CD14-positive monocyte (primary cell): ENCODE measurements at regions not wholly inside any gene's neighbourhood (a gene's known extent, or its start where the extent isn't known, plus 50 kb on each side); places are given as distances from the start of the nearest gene placed in this dataset.
A peak's percentile ranks its signal among the peaks of the same experiment; 100 is the strongest.

Source experiments
- DNase-seq, 3 donors: peaks; one replicate each; pipeline ENCODE4 v3.0.0-alpha.2; 2011 to 2022
- H2AFZ ChIP-seq: 2 replicates; pipeline ENCODE4 v1.6.0; 2012; ENCODE audit warnings: mild to moderate bottlenecking, low read depth, low read length, inconsistent platforms; ENCODE audit not compliant: insufficient read depth, poor library complexity, severe bottlenecking
- H3K27ac ChIP-seq, 2 donors: 1 replicate in 1 of 2; 2 replicates in 1 of 2; pipeline ENCODE4 v1.5.1; 2012 to 2013; ENCODE audit warnings: low read length in 2 of 2, control low read depth in 1 of 2, inconsistent platforms in 1 of 2, low read depth in 1 of 2, mild to moderate bottlenecking in 1 of 2
- H3K27me3 ChIP-seq, 2 donors: one replicate each; pipeline versions ENCODE4 v1.6.0 to v1.6.1; 2011 to 2013; ENCODE audit warnings: low read length in 2 of 2; ENCODE audit not compliant: control insufficient read depth in 2 of 2, insufficient read depth in 2 of 2
- H3K36me3 ChIP-seq, 2 donors: replicated peaks in 1 of 2; 1 replicate in 1 of 2; 2 replicates in 1 of 2; pipeline versions ENCODE4 v1.5.1 to v1.6.1; 2012 to 2013; ENCODE audit warnings: low read length in 2 of 2, control low read depth in 1 of 2, inconsistent platforms in 1 of 2, mild to moderate bottlenecking in 1 of 2; ENCODE audit not compliant: insufficient read depth in 2 of 2, control insufficient read depth in 1 of 2
- H3K4me1 ChIP-seq, 2 donors: 1 replicate in 1 of 2; 2 replicates in 1 of 2; pipeline versions ENCODE4 v1.5.1 to v1.6.1; 2012 to 2013; ENCODE audit warnings: low read length in 2 of 2, control low read depth in 1 of 2, inconsistent platforms in 1 of 2, mild to moderate bottlenecking in 1 of 2, moderate library complexity in 1 of 2; ENCODE audit not compliant: insufficient read depth in 2 of 2, control insufficient read depth in 1 of 2
- H3K4me2 ChIP-seq: replicated peaks from 2 replicates; pipeline ENCODE3; 2012; ENCODE audit warnings: low read length, moderate library complexity, mild to moderate bottlenecking; ENCODE audit not compliant: poor library complexity, severe bottlenecking; ENCODE audit errors: extremely low read depth
- H3K4me3 ChIP-seq, 3 experiments: fragments of 200-600 bp in 1 of 3; sonication (generic) in 1 of 3; replicated peaks in 1 of 3; 1 replicate in 2 of 3; 2 replicates in 1 of 3; pipeline ENCODE4 v1.5.1; 2011 to 2013; ENCODE audit warnings: low read length in 3 of 3, mild to moderate bottlenecking in 3 of 3, control low read depth in 2 of 3, low read depth in 2 of 3, inconsistent platforms in 1 of 3, moderate library complexity in 1 of 3
- H3K79me2 ChIP-seq: 2 replicates; pipeline ENCODE4 v1.6.0; 2012; ENCODE audit warnings: mild to moderate bottlenecking, control low read depth, inconsistent platforms, low read length, moderate library complexity; ENCODE audit not compliant: insufficient read depth
- H3K9ac ChIP-seq: 2 replicates; pipeline ENCODE4 v1.6.0; 2017; ENCODE audit warnings: low read length, mild to moderate bottlenecking; ENCODE audit not compliant: insufficient read depth, poor library complexity, severe bottlenecking
- H3K9me3 ChIP-seq, 2 donors: replicated peaks in 1 of 2; 1 replicate in 1 of 2; 2 replicates in 1 of 2; pipeline versions ENCODE4 v1.5.1 to v1.6.1; 2012 to 2013; ENCODE audit warnings: low read length in 2 of 2, control low read depth in 1 of 2; ENCODE audit not compliant: control insufficient read depth in 1 of 2, insufficient read depth in 1 of 2
- H4K20me1 ChIP-seq: 2 replicates; pipeline ENCODE4 v1.6.0; 2012; ENCODE audit warnings: mild to moderate bottlenecking, low read length, control low read depth, moderate library complexity; ENCODE audit not compliant: insufficient read depth
- H3K27ac Mint-ChIP-seq, 7 donors: one replicate each; pipeline ENCODE4 v1.8.0; 2020; ENCODE audit warnings: mild to moderate bottlenecking in 7 of 7, mixed read lengths in 7 of 7, moderate library complexity in 6 of 7, inconsistent platforms in 2 of 7
- H3K27me3 Mint-ChIP-seq, 3 donors: one replicate each; pipeline ENCODE4 v1.8.0; 2021 to 2022; ENCODE audit warnings: low read depth in 3 of 3, mild to moderate bottlenecking in 3 of 3, mixed read lengths in 3 of 3, moderate library complexity in 3 of 3, inconsistent platforms in 1 of 3
- H3K36me3 Mint-ChIP-seq, 2 donors: one replicate each; pipeline ENCODE4 v1.8.0; 2020; ENCODE audit warnings: mixed read lengths in 2 of 2, inconsistent platforms in 1 of 2, mild to moderate bottlenecking in 1 of 2
- H3K4me1 Mint-ChIP-seq: one replicate; pipeline ENCODE4 v1.8.0; 2020; ENCODE audit warnings: mild to moderate bottlenecking, mixed read lengths
- H3K4me3 Mint-ChIP-seq, 2 donors: one replicate each; pipeline ENCODE4 v1.8.0; 2020; ENCODE audit warnings: mild to moderate bottlenecking in 2 of 2, mixed read lengths in 2 of 2, moderate library complexity in 1 of 2
- H3K9me3 Mint-ChIP-seq, 7 donors: one replicate each; pipeline ENCODE4 v1.8.0; 2020 to 2022; ENCODE audit warnings: mixed read lengths in 7 of 7, mild to moderate bottlenecking in 6 of 7, moderate library complexity in 6 of 7, inconsistent platforms in 2 of 7
- WGBS: methylation state at CpG from one replicate; pipeline ENCODE4 v1.1.5; 2013; ENCODE audit warnings: missing lambda C conversion rate; ENCODE audit not compliant: insufficient coverage; 5-methylcytosine and 5-hydroxymethylcytosine counted together
- intact Hi-C, 2 donors: fragments of 100-400 bp; cut with micrococcal nuclease; formaldehyde crosslinking; loops; one replicate each; pipeline versions ENCODE4 v1.15.0 to v1.15.1; 2023
- TF ChIP-seq, protein P1 (sequence below): fragments of 200-600 bp; IDR thresholded peaks from one replicate; pipeline ENCODE4 v1.8.0; 2022; ENCODE audit warnings: antibody characterized with exemption, mild to moderate bottlenecking

DNA sequence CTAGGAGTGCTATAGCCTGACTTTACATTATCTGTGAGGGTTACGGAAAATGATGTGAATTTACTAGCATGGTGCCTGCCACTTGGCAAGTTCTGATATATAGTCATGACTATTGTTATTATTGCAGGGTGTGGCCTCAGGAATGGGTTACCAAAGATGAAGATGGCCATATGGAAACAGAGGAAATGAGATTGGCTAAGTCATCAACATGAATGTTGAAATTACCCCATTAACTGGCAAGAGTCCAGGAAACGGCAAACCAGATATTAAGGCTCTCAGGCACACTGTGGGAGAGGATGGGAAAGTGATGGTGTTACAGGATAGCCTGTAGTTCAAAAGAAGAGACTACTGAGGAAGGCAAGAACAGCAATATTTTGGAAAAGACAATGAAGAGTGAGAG is 183.3 kb downstream of the KCNRG start:
- Histone ChIP-seq H3K4me1 (peaks cover 35 to 42% of the 10 kb centered on the region in 2 donors), H3K79me2 (no peaks in the 10 kb centered on the region), H3K36me3 (no peaks in the 10 kb centered on the region), H3K9me3 (no peaks in the 10 kb centered on the region), H3K4me2 (peak overlapping the region; percentile 12), H3K4me3 (no peak overlapping the region), H4K20me1 (no peaks in the 10 kb centered on the region), H3K27me3 (no peaks in the 10 kb centered on the region), H3K27ac (peak overlapping the region; percentile 22 to 73), H3K9ac (no peak overlapping the region), H2AFZ (no peak overlapping the region)
- Mint-ChIP-seq H3K4me3 (no peak overlapping the region), H3K36me3 (peaks cover 4 to 12% of the 10 kb centered on the region in 2 donors), H3K9me3 (peaks cover 0 to 8% (median 0%) of the 10 kb centered on the region in 7 donors), H3K27ac (peak overlapping the region; percentile 67 to 84 (median 81)), H3K4me1 (peaks cover 51% of the 10 kb centered on the region), H3K27me3 (peaks cover 0 to 3% (median 0%) of the 10 kb centered on the region in 3 donors)
- WGBS, result 0% methylated on average over 1 of the region's 2 CpGs
- intact Hi-C loops, result no loop called here
- DNase-seq, result peak; percentile 71 to 83 (median 80)
- TF ChIP-seq, protein P1, sequence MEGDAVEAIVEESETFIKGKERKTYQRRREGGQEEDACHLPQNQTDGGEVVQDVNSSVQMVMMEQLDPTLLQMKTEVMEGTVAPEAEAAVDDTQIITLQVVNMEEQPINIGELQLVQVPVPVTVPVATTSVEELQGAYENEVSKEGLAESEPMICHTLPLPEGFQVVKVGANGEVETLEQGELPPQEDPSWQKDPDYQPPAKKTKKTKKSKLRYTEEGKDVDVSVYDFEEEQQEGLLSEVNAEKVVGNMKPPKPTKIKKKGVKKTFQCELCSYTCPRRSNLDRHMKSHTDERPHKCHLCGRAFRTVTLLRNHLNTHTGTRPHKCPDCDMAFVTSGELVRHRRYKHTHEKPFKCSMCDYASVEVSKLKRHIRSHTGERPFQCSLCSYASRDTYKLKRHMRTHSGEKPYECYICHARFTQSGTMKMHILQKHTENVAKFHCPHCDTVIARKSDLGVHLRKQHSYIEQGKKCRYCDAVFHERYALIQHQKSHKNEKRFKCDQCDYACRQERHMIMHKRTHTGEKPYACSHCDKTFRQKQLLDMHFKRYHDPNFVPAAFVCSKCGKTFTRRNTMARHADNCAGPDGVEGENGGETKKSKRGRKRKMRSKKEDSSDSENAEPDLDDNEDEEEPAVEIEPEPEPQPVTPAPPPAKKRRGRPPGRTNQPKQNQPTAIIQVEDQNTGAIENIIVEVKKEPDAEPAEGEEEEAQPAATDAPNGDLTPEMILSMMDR, result no peak

DNA sequence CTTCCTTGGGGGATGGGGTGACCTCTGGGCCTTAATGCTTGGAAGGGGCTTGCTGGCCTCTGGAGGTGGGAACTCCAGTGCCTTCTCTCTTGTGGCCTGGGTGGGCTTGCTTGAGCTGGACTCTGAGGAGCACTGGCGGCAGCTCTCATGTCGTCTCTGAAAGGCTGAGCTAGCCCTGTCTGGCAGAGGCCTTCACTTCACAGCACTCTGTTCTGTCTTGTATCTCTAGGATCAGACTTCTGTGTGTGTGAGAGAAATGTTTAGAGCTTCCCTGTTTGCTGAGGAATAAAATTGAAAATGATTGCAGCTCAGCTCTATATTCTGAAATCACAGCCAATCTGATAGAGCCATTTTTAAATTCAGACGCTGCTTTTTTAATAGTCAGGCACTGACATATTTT is 185.3 kb downstream of the KCNRG start:
- Histone ChIP-seq H3K36me3 (no peaks in the 10 kb centered on the region), H3K4me1 (peaks cover 37 to 42% of the 10 kb centered on the region in 2 donors), H4K20me1 (no peaks in the 10 kb centered on the region), H3K27me3 (no peaks in the 10 kb centered on the region), H3K4me3 (no peak overlapping the region), H3K4me2 (no peak overlapping the region), H2AFZ (peak overlapping the region; percentile 16), H3K27ac (no peak overlapping the region), H3K9ac (no peak overlapping the region), H3K79me2 (no peaks in the 10 kb centered on the region), H3K9me3 (no peaks in the 10 kb centered on the region)
- peaks cover 4 to 12% of the 10 kb centered on the region in 2 donors for H3K36me3 Mint-ChIP-seq
- intact Hi-C loops, result loop anchor here in 1 of 2 donors (10.0 kb wide), 1 partner anchor 206 kb away; the partner anchor contains the start of gene TRIM13
- TF ChIP-seq, protein P1, result no peak
- peaks cover 0 to 8% (median 0%) of the 10 kb centered on the region in 7 donors for H3K9me3 Mint-ChIP-seq
- no peak for DNase-seq
- H3K27me3 Mint-ChIP-seq, result peaks cover 0 to 3% (median 0%) of the 10 kb centered on the region in 3 donors
- no peak overlapping the region for H3K4me3 Mint-ChIP-seq
- WGBS, result no CpG with 5 or more reads among the region's 3 CpGs
- peaks cover 56% of the 10 kb centered on the region for H3K4me1 Mint-ChIP-seq
- H3K27ac Mint-ChIP-seq, result peak overlapping the region in 1 of 7 donors; percentile 37
